ENCODE measurements at regions not wholly inside any gene's neighbourhood (a gene's known extent, or its start where the extent isn't known, plus 50 kb on each side); places are given as distances from the start of the nearest gene placed in this dataset.

GRCh38 chr4:120526033-120526432 lies 396.5 kb downstream of the PRDM5 start:
- H3K9me3 ChIP-seq (ENCODE audit: control insufficient read depth, low read length) = no peaks in the 10 kb centered on the region
- H3K4me3 ChIP-seq (ENCODE audit: extremely low read depth, insufficient read depth, low read length, poor library complexity, severe bottlenecking) = no peak overlapping the region
- no peak overlapping the region for H3K27ac ChIP-seq (ENCODE audit: low read depth, low read length, severe bottlenecking)
- H3K4me1 ChIP-seq (ENCODE audit: control insufficient read depth, insufficient read depth, low read length, poor library complexity, severe bottlenecking) = no peaks in the 10 kb centered on the region
- H3K36me3 ChIP-seq (ENCODE audit: control insufficient read depth, insufficient read depth, low read length) = no peaks in the 10 kb centered on the region

- Histone ChIP-seq H3K4me3 (ENCODE audit: extremely low read depth, insufficient read depth, low read length, poor library complexity, severe bottlenecking) (no peak overlapping the region), H3K36me3 (ENCODE audit: control insufficient read depth, insufficient read depth, low read length) (no peaks in the 10 kb centered on the region), H3K4me1 (ENCODE audit: control insufficient read depth, insufficient read depth, low read length, poor library complexity, severe bottlenecking) (no peaks in the 10 kb centered on the region), H3K9me3 (ENCODE audit: control insufficient read depth, low read length) (no peaks in the 10 kb centered on the region), H3K27ac (ENCODE audit: low read depth, low read length, severe bottlenecking) (no peak overlapping the region)
- no CpG with 5 or more reads among the region's 4 CpGs for WGBS, 2 experiments (ENCODE audit: insufficient coverage in 2 of 2)
Measured at GRCh38 chr4:120525106-120525505, 397.4 kb downstream of the PRDM5 start.

- 46 to 56% methylated on average over 2 of the region's 2 CpGs for WGBS, 2 experiments (ENCODE audit: insufficient coverage in 2 of 2)
Measured at GRCh38 chr4:120524237-120524636, 398.3 kb downstream of the PRDM5 start.

DNA sequence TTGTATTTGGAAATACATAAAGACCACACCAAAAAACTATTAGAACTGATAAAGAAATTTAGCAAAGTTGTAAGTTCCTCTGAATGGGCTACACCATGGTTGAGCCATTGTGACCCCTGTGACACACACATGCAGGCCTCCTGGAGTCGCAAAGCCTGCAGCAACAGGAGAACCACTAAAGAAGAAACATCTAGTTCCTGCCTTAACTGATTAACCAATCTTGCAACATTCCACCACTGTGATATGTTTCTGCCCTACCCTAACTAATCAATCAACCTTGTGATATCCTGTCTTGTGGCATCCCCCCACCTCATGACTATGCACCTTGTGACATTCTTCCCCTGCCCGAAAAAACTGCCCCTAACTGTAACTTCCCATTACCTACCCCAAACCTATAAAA lies 401.8 kb downstream of the PRDM5 start:
- Histone ChIP-seq H3K4me1 (ENCODE audit: control insufficient read depth, insufficient read depth, low read length, poor library complexity, severe bottlenecking) (no peaks in the 10 kb centered on the region), H3K9me3 (ENCODE audit: control insufficient read depth, low read length) (no peaks in the 10 kb centered on the region), H3K36me3 (ENCODE audit: control insufficient read depth, insufficient read depth, low read length) (no peaks in the 10 kb centered on the region), H3K4me3 (ENCODE audit: extremely low read depth, insufficient read depth, low read length, poor library complexity, severe bottlenecking) (no peak overlapping the region), H3K27ac (ENCODE audit: low read depth, low read length, severe bottlenecking) (no peak overlapping the region)
- WGBS, 2 experiments (ENCODE audit: insufficient coverage in 2 of 2) = 92 to 100% methylated on average over 2 of the region's 2 CpGs

More at GRCh38 chr4:120524237-120524636, 398.3 kb downstream of the PRDM5 start:
- no peak overlapping the region for H3K27ac ChIP-seq (ENCODE audit: low read depth, low read length, severe bottlenecking)
- H3K4me1 ChIP-seq (ENCODE audit: control insufficient read depth, insufficient read depth, low read length, poor library complexity, severe bottlenecking) = no peaks in the 10 kb centered on the region
- H3K4me3 ChIP-seq (ENCODE audit: extremely low read depth, insufficient read depth, low read length, poor library complexity, severe bottlenecking) = no peak overlapping the region
- H3K36me3 ChIP-seq (ENCODE audit: control insufficient read depth, insufficient read depth, low read length) = no peaks in the 10 kb centered on the region
- H3K9me3 ChIP-seq (ENCODE audit: control insufficient read depth, low read length) = no peaks in the 10 kb centered on the region

DNA sequence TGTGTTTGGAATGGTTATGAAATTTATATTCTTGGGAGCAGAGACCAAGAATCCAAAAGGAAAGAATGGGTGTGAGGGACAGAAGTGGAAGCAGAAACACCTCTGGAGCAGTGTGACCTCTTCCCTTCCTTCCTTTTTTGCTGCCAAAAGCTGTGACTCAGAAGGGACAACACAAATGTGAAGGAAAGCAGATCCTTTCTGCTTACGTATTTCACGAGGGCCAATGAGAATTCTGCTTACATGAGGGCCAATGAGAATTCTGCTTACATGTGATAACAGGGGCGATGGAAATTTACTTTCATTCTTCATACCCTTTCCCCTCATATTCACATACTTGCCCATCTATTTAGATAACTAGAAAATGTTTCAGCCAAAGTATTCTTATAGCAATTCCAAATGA lies 404.6 kb downstream of the PRDM5 start:
- Histone ChIP-seq H3K4me1 (ENCODE audit: control insufficient read depth, insufficient read depth, low read length, poor library complexity, severe bottlenecking) (no peaks in the 10 kb centered on the region), H3K27ac (ENCODE audit: low read depth, low read length, severe bottlenecking) (no peak overlapping the region), H3K4me3 (ENCODE audit: extremely low read depth, insufficient read depth, low read length, poor library complexity, severe bottlenecking) (no peak overlapping the region), H3K9me3 (ENCODE audit: control insufficient read depth, low read length) (no peaks in the 10 kb centered on the region), H3K36me3 (ENCODE audit: control insufficient read depth, insufficient read depth, low read length) (no peaks in the 10 kb centered on the region)
- 92% methylated on average over 2 of the region's 3 CpGs; no CpG with 5 or more reads in 1 of the 2 experiments for WGBS, 2 experiments (ENCODE audit: insufficient coverage in 2 of 2)

GRCh38 chr4:120509719-120510118 lies 412.8 kb downstream of the PRDM5 start:
- H3K27ac ChIP-seq (ENCODE audit: low read depth, low read length, severe bottlenecking) = no peak overlapping the region
- no peaks in the 10 kb centered on the region for H3K9me3 ChIP-seq (ENCODE audit: control insufficient read depth, low read length)
- WGBS, 2 experiments (ENCODE audit: insufficient coverage in 2 of 2) = 80 to 83% methylated on average over 1 of the region's 1 CpG
- H3K4me1 ChIP-seq (ENCODE audit: control insufficient read depth, insufficient read depth, low read length, poor library complexity, severe bottlenecking) = peaks cover 4% of the 10 kb centered on the region
- no peaks in the 10 kb centered on the region for H3K36me3 ChIP-seq (ENCODE audit: control insufficient read depth, insufficient read depth, low read length)
- no peak overlapping the region for H3K4me3 ChIP-seq (ENCODE audit: extremely low read depth, insufficient read depth, low read length, poor library complexity, severe bottlenecking)

GRCh38 chr4:120509222-120509621 lies 413.3 kb downstream of the PRDM5 start:
- Histone ChIP-seq H3K36me3 (ENCODE audit: control insufficient read depth, insufficient read depth, low read length) (no peaks in the 10 kb centered on the region), H3K9me3 (ENCODE audit: control insufficient read depth, low read length) (no peaks in the 10 kb centered on the region), H3K27ac (ENCODE audit: low read depth, low read length, severe bottlenecking) (no peak overlapping the region), H3K4me1 (ENCODE audit: control insufficient read depth, insufficient read depth, low read length, poor library complexity, severe bottlenecking) (peaks cover 4% of the 10 kb centered on the region), H3K4me3 (ENCODE audit: extremely low read depth, insufficient read depth, low read length, poor library complexity, severe bottlenecking) (no peak overlapping the region)
- WGBS, 2 experiments (ENCODE audit: insufficient coverage in 2 of 2) = 40 to 71% methylated on average over 1 of the region's 4 CpGs

GRCh38 chr4:120508036-120508435 lies 414.5 kb downstream of the PRDM5 start:
- no peak overlapping the region for H3K4me3 ChIP-seq (ENCODE audit: extremely low read depth, insufficient read depth, low read length, poor library complexity, severe bottlenecking)
- H3K9me3 ChIP-seq (ENCODE audit: control insufficient read depth, low read length) = no peaks in the 10 kb centered on the region
- no peak overlapping the region for H3K27ac ChIP-seq (ENCODE audit: low read depth, low read length, severe bottlenecking)
- no peaks in the 10 kb centered on the region for H3K36me3 ChIP-seq (ENCODE audit: control insufficient read depth, insufficient read depth, low read length)
- peaks cover 4% of the 10 kb centered on the region for H3K4me1 ChIP-seq (ENCODE audit: control insufficient read depth, insufficient read depth, low read length, poor library complexity, severe bottlenecking)
- WGBS, 2 experiments (ENCODE audit: insufficient coverage in 2 of 2) = 100% methylated on average over 1 of the region's 1 CpG; no CpG with 5 or more reads in 1 of the 2 experiments

GRCh38 chr4:120506536-120506935 lies 416.0 kb downstream of the PRDM5 start:
- 80 to 100% methylated on average over 1 of the region's 1 CpG for WGBS, 2 experiments (ENCODE audit: insufficient coverage in 2 of 2)
- no peak overlapping the region for H3K4me3 ChIP-seq (ENCODE audit: extremely low read depth, insufficient read depth, low read length, poor library complexity, severe bottlenecking)
- H3K36me3 ChIP-seq (ENCODE audit: control insufficient read depth, insufficient read depth, low read length) = no peaks in the 10 kb centered on the region
- H3K9me3 ChIP-seq (ENCODE audit: control insufficient read depth, low read length) = no peaks in the 10 kb centered on the region
- H3K4me1 ChIP-seq (ENCODE audit: control insufficient read depth, insufficient read depth, low read length, poor library complexity, severe bottlenecking) = peaks cover 4% of the 10 kb centered on the region
- H3K27ac ChIP-seq (ENCODE audit: low read depth, low read length, severe bottlenecking) = no peak overlapping the region

DNA sequence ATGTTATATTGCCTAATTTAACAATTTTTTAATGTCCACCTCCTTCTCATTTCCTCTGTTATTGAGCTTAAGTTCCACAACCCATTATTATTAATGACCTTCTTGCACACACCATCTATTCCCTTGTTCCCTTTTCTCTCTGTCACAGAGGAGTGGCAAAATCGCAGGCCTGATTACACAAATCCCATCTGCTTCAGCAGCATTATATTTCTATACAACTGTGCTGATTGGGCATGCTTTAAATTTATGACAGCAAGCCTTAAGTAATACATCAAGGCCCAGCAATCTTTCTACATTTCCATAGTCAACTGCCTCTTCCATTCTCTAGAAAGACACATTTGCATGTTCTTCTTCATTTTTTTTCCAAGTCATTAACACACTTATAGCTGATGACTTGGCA lies 423.8 kb downstream of the PRDM5 start:
- no peak overlapping the region for H3K4me3 ChIP-seq (ENCODE audit: extremely low read depth, insufficient read depth, low read length, poor library complexity, severe bottlenecking)

DNA sequence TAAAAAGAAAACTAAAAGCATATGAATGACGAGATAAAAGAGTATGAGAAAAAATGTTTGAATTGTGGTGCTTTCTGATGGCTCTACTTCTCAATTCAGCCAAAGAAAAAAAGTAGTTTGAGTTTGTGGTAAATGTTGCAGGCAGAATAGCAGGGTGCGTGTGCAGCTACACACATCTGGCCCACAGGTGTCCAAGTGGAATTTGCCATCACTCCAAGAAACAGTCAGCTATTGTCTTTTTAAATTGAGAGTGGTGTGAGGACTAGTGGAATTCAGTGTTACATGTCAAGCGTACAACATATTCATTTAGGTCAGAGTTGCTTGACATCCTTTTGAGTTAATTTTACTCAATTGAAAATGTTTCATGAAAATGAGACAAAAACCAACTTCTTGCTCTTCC lies 424.8 kb upstream of the MAD2L1 start:
- H3K27ac ChIP-seq (ENCODE audit: low read depth, low read length, severe bottlenecking) = no peak overlapping the region
- no peaks in the 10 kb centered on the region for H3K36me3 ChIP-seq (ENCODE audit: control insufficient read depth, insufficient read depth, low read length)
- 100% methylated on average over 2 of the region's 3 CpGs for WGBS, 2 experiments (ENCODE audit: insufficient coverage in 2 of 2)
- H3K4me3 ChIP-seq (ENCODE audit: extremely low read depth, insufficient read depth, low read length, poor library complexity, severe bottlenecking) = no peak overlapping the region
- no peaks in the 10 kb centered on the region for H3K9me3 ChIP-seq (ENCODE audit: control insufficient read depth, low read length)
- H3K4me1 ChIP-seq (ENCODE audit: control insufficient read depth, insufficient read depth, low read length, poor library complexity, severe bottlenecking) = no peaks in the 10 kb centered on the region

More for the DNA sequence above, 423.8 kb downstream of the PRDM5 start:
- Histone ChIP-seq H3K27ac (ENCODE audit: low read depth, low read length, severe bottlenecking) (no peak overlapping the region), H3K9me3 (ENCODE audit: control insufficient read depth, low read length) (no peaks in the 10 kb centered on the region), H3K36me3 (ENCODE audit: control insufficient read depth, insufficient read depth, low read length) (no peaks in the 10 kb centered on the region), H3K4me1 (ENCODE audit: control insufficient read depth, insufficient read depth, low read length, poor library complexity, severe bottlenecking) (no peaks in the 10 kb centered on the region)
- 100% methylated on average over 1 of the region's 1 CpG; no CpG with 5 or more reads in 1 of the 2 experiments for WGBS, 2 experiments (ENCODE audit: insufficient coverage in 2 of 2)

Measured in mesodermal cell (in vitro differentiated cells).